Neutrophil (primary cell): ENCODE measurements at regions not wholly inside any gene's neighbourhood (a gene's known extent, or its start where the extent isn't known, plus 50 kb on each side); places are given as distances from the start of the nearest gene placed in this dataset.

Source experiments
- H3K27ac ChIP-seq: fragments of 200-600 bp; sonication (generic); 2 replicates; pipeline ENCODE4 v1.5.1; 2016; ENCODE audit warnings: mild to moderate bottlenecking, moderate library complexity
- H3K27me3 ChIP-seq: fragments of 200-600 bp; sonication (generic); 2 replicates; pipeline ENCODE4 v1.6.0; 2016; ENCODE audit warnings: mild to moderate bottlenecking
- H3K36me3 ChIP-seq: fragments of 200-600 bp; sonication (generic); 2 replicates; pipeline ENCODE4 v1.5.1; 2017
- H3K4me1 ChIP-seq, 2 experiments: fragments of 200-600 bp in 1 of 2; sonication (generic) in 1 of 2; 1 replicate in 1 of 2; 2 replicates in 1 of 2; pipeline versions ENCODE4 v1.5.1 to v1.6.1; 2013 to 2016; ENCODE audit warnings: low read depth in 1 of 2, low read length in 1 of 2, mild to moderate bottlenecking in 1 of 2, moderate library complexity in 1 of 2; ENCODE audit not compliant: control insufficient read depth in 1 of 2, insufficient read depth in 1 of 2
- H3K4me3 ChIP-seq, 2 experiments: fragments of 200-600 bp in 1 of 2; sonication (generic) in 1 of 2; 1 replicate in 1 of 2; 2 replicates in 1 of 2; pipeline ENCODE4 v1.5.1; 2013 to 2016; ENCODE audit warnings: low read depth in 1 of 2, low read length in 1 of 2, mild to moderate bottlenecking in 1 of 2, moderate library complexity in 1 of 2
- H3K9me3 ChIP-seq: fragments of 200-600 bp; sonication (generic); 2 replicates; pipeline ENCODE4 v1.5.1; 2016
- TF ChIP-seq, protein P1 (sequence below): fragments of 200-600 bp; sonication (generic); IDR thresholded peaks from 2 replicates; pipeline ENCODE4 v1.5.1; 2016; ENCODE audit warnings: antibody characterized with exemption

DNA sequence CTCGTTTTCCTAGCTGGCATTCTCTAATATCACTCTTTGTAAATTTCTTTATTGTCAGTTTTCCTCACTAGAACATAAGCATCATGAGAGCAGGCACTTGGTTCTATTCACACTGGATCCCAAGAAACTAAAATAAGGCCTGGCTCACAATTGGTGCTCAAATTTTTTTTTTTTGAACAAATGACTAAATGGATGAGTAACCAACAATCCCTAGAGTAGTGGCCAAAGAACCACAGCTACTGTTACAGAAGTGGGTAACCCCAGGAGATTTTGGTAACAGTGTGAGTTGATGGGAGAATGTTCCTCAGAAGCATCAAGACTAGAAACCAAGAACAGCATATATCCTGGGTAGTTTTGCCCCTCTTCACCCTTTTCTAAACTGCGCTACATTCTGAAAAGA, 572.6 kb downstream of the INSC start:
- no peak overlapping the region for H3K4me3 ChIP-seq
- H3K27ac ChIP-seq, result no peak overlapping the region
- no peaks in the 10 kb centered on the region for H3K36me3 ChIP-seq
- TF ChIP-seq, protein P1, sequence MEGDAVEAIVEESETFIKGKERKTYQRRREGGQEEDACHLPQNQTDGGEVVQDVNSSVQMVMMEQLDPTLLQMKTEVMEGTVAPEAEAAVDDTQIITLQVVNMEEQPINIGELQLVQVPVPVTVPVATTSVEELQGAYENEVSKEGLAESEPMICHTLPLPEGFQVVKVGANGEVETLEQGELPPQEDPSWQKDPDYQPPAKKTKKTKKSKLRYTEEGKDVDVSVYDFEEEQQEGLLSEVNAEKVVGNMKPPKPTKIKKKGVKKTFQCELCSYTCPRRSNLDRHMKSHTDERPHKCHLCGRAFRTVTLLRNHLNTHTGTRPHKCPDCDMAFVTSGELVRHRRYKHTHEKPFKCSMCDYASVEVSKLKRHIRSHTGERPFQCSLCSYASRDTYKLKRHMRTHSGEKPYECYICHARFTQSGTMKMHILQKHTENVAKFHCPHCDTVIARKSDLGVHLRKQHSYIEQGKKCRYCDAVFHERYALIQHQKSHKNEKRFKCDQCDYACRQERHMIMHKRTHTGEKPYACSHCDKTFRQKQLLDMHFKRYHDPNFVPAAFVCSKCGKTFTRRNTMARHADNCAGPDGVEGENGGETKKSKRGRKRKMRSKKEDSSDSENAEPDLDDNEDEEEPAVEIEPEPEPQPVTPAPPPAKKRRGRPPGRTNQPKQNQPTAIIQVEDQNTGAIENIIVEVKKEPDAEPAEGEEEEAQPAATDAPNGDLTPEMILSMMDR, result no peak
- H3K9me3 ChIP-seq, result no peaks in the 10 kb centered on the region
- no peaks in the 10 kb centered on the region for H3K27me3 ChIP-seq
- H3K4me1 ChIP-seq, result no peaks in the 10 kb centered on the region

DNA sequence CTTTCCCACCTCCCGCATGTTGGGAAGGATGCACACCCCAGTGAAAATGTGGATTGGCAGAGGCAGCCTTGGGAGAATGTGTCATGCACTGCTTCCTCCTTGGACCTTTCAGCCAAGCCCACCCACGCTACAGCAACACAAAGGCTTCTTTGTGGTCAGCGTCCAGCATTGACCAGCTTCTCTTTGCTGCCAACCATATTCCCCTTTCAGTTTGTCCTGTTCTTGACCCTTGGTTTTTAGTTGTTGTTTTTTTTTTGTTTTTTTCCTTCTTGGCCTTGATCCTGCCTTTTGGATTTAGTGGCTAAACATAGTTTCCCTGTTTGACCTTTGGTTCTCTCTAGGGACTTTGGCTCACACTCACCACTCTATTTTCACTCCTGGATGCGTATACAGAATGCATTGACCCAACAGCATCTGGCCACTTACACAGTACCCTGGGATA, 573.6 kb downstream of the INSC start:
- H3K4me1 ChIP-seq, result no peaks in the 10 kb centered on the region
- TF ChIP-seq, protein P1, result no peak
- no peak overlapping the region for H3K27ac ChIP-seq
- no peaks in the 10 kb centered on the region for H3K36me3 ChIP-seq
- no peak overlapping the region for H3K4me3 ChIP-seq
- H3K27me3 ChIP-seq, result no peaks in the 10 kb centered on the region
- H3K9me3 ChIP-seq, result no peaks in the 10 kb centered on the region

DNA sequence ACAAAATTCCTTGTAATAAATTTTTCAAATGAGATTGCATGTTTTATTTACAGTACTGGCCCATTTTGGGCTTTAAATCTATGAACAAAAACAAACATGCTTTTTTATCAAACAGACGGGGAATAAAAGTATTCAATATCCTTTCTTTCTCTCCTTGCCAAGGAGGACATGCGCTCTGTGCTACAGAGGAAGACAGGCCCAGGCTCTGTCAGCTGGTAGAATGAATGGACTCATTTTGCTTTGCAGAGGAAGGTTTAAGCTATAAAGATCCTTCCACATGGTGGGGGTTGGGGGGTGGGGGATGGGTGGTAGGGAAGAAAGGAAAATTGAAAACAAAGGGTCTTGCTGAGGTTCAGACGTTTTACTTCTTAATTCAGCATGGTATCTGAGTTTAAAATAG, 575.6 kb downstream of the INSC start:
- Histone ChIP-seq H3K4me3 (no peak overlapping the region), H3K27me3 (no peaks in the 10 kb centered on the region), H3K9me3 (no peaks in the 10 kb centered on the region), H3K27ac (no peak overlapping the region), H3K36me3 (no peaks in the 10 kb centered on the region), H3K4me1 (no peaks in the 10 kb centered on the region)
- TF ChIP-seq, protein P1, result no peak

DNA sequence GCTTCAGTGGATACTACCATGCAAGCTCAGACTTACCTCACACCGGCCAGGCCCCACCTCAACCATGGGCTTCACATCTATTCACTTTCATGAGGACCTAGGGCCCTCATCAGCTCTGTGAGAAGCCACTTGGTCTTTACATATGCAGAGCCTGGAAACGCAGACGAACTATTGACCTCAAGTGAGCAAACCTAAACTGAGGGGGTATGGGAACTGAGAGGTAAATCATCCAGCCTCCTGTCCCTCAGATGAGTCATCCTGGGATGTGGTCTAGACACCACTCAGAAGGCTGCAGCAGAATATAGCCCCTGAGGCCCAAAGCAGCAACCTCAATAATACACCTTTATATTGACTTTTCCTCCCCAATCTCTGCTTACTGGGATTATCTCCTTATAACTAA, 578.0 kb downstream of the INSC start:
- Histone ChIP-seq H3K27me3 (no peaks in the 10 kb centered on the region), H3K9me3 (no peaks in the 10 kb centered on the region), H3K4me1 (no peaks in the 10 kb centered on the region), H3K27ac (no peak overlapping the region), H3K36me3 (no peaks in the 10 kb centered on the region), H3K4me3 (no peak overlapping the region)
- TF ChIP-seq, protein P1, result no peak

DNA sequence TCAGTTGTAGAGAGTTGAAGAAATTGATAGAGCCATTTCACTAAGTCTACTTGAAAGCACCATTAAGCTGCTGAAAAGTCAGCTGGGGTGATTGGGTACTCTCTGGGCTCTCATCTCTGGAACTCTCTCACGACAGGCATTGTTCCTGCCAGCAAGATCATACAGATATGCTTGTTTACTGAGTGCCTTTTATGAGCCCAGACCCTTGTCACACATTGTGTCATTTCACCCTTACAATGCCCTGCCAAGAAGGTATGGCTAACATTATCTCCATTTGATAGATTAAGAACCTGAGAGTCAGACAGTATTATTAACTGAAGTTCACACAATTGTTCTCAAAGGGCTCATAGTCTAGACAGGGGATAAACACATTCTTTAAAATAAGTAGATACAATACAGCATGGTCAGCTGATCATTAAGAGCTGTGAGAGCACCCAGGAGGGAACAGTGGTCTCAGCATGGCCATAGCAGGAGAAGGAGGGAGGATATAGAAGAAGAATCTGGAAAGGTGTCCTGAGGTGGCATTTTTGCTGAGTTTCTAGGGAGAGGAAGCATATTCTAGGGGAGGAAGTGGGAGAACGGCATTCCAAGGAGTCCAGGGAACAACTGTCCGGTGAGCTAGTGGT, 580.5 kb downstream of the INSC start:
- H3K36me3 ChIP-seq, result no peaks in the 10 kb centered on the region
- H3K9me3 ChIP-seq, result no peaks in the 10 kb centered on the region
- no peak overlapping the region for H3K4me3 ChIP-seq
- TF ChIP-seq, protein P1, result no peak
- H3K27ac ChIP-seq, result no peak overlapping the region
- H3K4me1 ChIP-seq, result no peaks in the 10 kb centered on the region
- no peaks in the 10 kb centered on the region for H3K27me3 ChIP-seq
